PC-9 (cell line): ENCODE measurements at regions not wholly inside any gene's neighbourhood (a gene's known extent, or its start where the extent isn't known, plus 50 kb on each side); places are given as distances from the start of the nearest gene placed in this dataset.

Experiments used
- BruUV-seq: library from RNA; stranded (reverse); fragments of 400-500 nt; replicated peaks from 2 replicates; lab custom pipeline; 2021; lab: Mats Ljungman, UMichigan
- CTCF ChIA-PET: fragments of 300-600 bp; sonication (Branson Sonifier 250); formaldehyde crosslinking; loops from one replicate; lab custom pipeline; 2022; ENCODE audit warnings: antibody characterized with exemption; lab: Charles Lee
- POLR2A ChIA-PET: fragments of 300-600 bp; sonication (Branson Sonifier 250); formaldehyde crosslinking; loops from one replicate; lab custom pipeline; 2022; ENCODE audit warnings: antibody characterized with exemption; ENCODE audit not compliant: unreplicated experiment; lab: Charles Lee
- DNase-seq, 2 experiments: peaks; one replicate each; pipeline versions ENCODE4 v3.0.0 to v3.0.0-alpha.2; 2015 to 2022; ENCODE audit warnings: mixed read lengths in 1 of 2
- H2AFZ ChIP-seq: fragments of 200-600 bp; sonication (generic); 2 replicates; pipeline ENCODE4 v1.8.1; 2017; ENCODE audit warnings: antibody characterized with exemption
- H3F3A ChIP-seq: fragments of 200-600 bp; sonication (generic); 2 replicates; pipeline ENCODE4 v1.8.1; 2017; ENCODE audit warnings: antibody characterized with exemption, mild to moderate bottlenecking, low read depth; ENCODE audit not compliant: insufficient read depth
- H3K27ac ChIP-seq: fragments of 200-600 bp; sonication (generic); 2 replicates; pipeline ENCODE4 v1.6.1; 2016; ENCODE audit warnings: mixed run types
- H3K27me3 ChIP-seq: fragments of 200-600 bp; sonication (generic); 2 replicates; pipeline ENCODE4 v1.6.1; 2016; ENCODE audit warnings: low read depth, mixed run types; ENCODE audit not compliant: insufficient read depth
- H3K36me3 ChIP-seq: fragments of 200-600 bp; sonication (generic); 2 replicates; pipeline ENCODE4 v1.6.1; 2016; ENCODE audit warnings: low read depth, mixed run types
- H3K4me1 ChIP-seq: fragments of 200-600 bp; sonication (generic); replicated peaks from 2 replicates; pipeline ENCODE4 v1.6.1; 2016; ENCODE audit warnings: mixed run types; ENCODE audit not compliant: insufficient read depth
- H3K4me2 ChIP-seq: fragments of 200-600 bp; sonication (generic); 2 replicates; pipeline ENCODE4 v1.6.1; 2017; ENCODE audit warnings: mixed run types
- H3K4me3 ChIP-seq: fragments of 200-600 bp; sonication (generic); 2 replicates; pipeline ENCODE4 v1.6.1; 2016; ENCODE audit warnings: mixed run types
- H3K79me2 ChIP-seq: fragments of 200-600 bp; sonication (generic); 2 replicates; pipeline ENCODE4 v1.6.1; 2017; ENCODE audit warnings: low read depth, mixed run types
- H3K9me2 ChIP-seq: fragments of 200-600 bp; sonication (generic); 2 replicates; pipeline ENCODE4 v1.8.1; 2017; ENCODE audit warnings: mild to moderate bottlenecking; ENCODE audit not compliant: insufficient read depth
- H3K9me3 ChIP-seq: fragments of 200-600 bp; sonication (generic); 2 replicates; pipeline ENCODE4 v1.8.1; 2016; ENCODE audit warnings: low read depth; ENCODE audit not compliant: insufficient read depth
- H4K20me1 ChIP-seq: fragments of 200-600 bp; sonication (generic); 2 replicates; pipeline ENCODE4 v1.8.1; 2017; ENCODE audit not compliant: insufficient read depth
- EZH2 ChIP-seq: fragments of 200-600 bp; sonication (generic); IDR thresholded peaks from 2 replicates; pipeline ENCODE4 v1.8.0; 2017; ENCODE audit warnings: antibody characterized with exemption, low read depth
- intact Hi-C: fragments of 100-400 bp; cut with micrococcal nuclease; formaldehyde crosslinking; loops from one replicate; pipeline ENCODE4 v1.10.0; 2022; ENCODE audit not compliant: unreplicated experiment
- TF ChIP-seq, protein P1 (sequence below): fragments of 200-600 bp; sonication (generic); conservative IDR thresholded peaks from 2 replicates; pipeline ENCODE4 v1.6.1; 2017; ENCODE audit warnings: mixed run types, antibody characterized with exemption, mild to moderate bottlenecking, moderate library complexity

DNA sequence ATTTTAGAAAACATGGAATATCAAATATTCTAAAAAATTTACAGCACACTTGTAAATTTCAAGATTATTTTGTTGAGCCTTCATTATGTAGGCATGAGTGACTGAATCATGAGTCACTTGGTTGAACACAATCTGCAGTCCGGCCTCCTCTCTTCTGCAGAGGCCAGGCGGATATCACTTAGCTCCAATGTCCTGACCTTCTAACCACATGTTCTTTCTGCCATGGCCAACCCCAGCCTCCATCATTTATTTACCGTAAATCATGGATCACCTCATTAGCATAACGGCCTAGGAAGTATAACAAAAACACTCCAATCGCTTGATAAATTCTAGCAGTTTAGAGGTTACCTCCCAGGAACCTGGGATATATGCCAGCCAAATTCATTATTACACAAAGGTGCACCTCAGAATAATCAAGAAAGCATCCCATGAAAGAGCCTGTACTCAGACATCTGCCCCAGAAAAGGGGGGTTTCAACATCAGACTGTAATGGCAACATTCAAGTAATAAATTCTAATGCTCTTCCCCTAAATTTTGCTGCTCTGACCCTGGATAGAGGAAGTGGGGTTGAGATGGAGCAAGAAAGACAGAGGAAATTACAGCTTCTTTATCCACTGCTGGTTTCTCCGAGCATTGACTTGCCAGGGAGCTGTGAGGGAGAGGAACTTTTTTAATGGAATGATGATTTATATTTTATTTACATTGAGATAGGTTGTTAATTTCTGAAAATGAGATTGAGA lies 2153.6 kb upstream of the AGA start:
- Histone ChIP-seq H2AFZ (no peak overlapping the region), H3K36me3 (no peaks in the 10 kb centered on the region), H3K27ac (no peak overlapping the region), H4K20me1 (no peaks in the 10 kb centered on the region), H3K4me3 (no peak overlapping the region), H3K4me2 (no peak overlapping the region), H3K9me2 (no peaks in the 10 kb centered on the region), H3F3A (no peaks in the 10 kb centered on the region), H3K9me3 (no peaks in the 10 kb centered on the region), H3K27me3 (no peaks in the 10 kb centered on the region), H3K79me2 (no peaks in the 10 kb centered on the region), H3K4me1 (no peaks in the 10 kb centered on the region)
- intact Hi-C loops: no loop called here
- peak in 1 of 2 experiments; percentile 5 for DNase-seq
- TF ChIP-seq, protein P1, sequence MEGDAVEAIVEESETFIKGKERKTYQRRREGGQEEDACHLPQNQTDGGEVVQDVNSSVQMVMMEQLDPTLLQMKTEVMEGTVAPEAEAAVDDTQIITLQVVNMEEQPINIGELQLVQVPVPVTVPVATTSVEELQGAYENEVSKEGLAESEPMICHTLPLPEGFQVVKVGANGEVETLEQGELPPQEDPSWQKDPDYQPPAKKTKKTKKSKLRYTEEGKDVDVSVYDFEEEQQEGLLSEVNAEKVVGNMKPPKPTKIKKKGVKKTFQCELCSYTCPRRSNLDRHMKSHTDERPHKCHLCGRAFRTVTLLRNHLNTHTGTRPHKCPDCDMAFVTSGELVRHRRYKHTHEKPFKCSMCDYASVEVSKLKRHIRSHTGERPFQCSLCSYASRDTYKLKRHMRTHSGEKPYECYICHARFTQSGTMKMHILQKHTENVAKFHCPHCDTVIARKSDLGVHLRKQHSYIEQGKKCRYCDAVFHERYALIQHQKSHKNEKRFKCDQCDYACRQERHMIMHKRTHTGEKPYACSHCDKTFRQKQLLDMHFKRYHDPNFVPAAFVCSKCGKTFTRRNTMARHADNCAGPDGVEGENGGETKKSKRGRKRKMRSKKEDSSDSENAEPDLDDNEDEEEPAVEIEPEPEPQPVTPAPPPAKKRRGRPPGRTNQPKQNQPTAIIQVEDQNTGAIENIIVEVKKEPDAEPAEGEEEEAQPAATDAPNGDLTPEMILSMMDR: no peak
- TF ChIP-seq EZH2: no peak
- BruUV-seq: no TSS peak
- POLR2A ChIA-PET: no interaction called here
- CTCF ChIA-PET: no interaction called here

DNA sequence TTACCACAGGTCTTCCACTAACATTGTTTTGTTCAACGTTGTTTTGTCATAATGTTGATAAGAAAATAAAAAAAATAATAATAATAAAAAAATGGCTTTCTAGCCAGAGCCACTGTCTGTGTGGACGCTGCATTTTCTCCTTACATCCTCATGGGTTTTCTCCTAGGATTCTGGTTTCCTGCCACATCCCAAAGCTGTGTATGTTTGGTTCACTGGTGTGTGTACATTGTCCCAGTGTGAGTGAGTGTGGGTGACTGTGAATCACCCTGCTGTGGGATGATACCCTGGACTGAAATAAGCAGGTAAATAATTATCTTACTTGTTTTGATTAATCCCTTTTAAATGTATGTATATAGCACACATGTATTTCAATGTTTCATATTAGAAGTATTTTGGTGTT lies 2154.4 kb upstream of the AGA start:
- no peak overlapping the region for H3K4me2 ChIP-seq
- H3K27me3 ChIP-seq: no peaks in the 10 kb centered on the region
- H3K79me2 ChIP-seq: no peaks in the 10 kb centered on the region
- H3F3A ChIP-seq: no peaks in the 10 kb centered on the region
- TF ChIP-seq, protein P1: no peak
- H3K4me1 ChIP-seq: no peaks in the 10 kb centered on the region
- no peak overlapping the region for H3K27ac ChIP-seq
- no peaks in the 10 kb centered on the region for H3K9me3 ChIP-seq
- intact Hi-C loops: no loop called here
- ChIA-PET POLR2A (no interaction called here), CTCF (no interaction called here)
- DNase-seq: no peak
- H3K9me2 ChIP-seq: no peaks in the 10 kb centered on the region
- no peaks in the 10 kb centered on the region for H4K20me1 ChIP-seq
- H3K4me3 ChIP-seq: no peak overlapping the region
- H3K36me3 ChIP-seq: no peaks in the 10 kb centered on the region
- no peak overlapping the region for H2AFZ ChIP-seq
- BruUV-seq: no TSS peak

DNA sequence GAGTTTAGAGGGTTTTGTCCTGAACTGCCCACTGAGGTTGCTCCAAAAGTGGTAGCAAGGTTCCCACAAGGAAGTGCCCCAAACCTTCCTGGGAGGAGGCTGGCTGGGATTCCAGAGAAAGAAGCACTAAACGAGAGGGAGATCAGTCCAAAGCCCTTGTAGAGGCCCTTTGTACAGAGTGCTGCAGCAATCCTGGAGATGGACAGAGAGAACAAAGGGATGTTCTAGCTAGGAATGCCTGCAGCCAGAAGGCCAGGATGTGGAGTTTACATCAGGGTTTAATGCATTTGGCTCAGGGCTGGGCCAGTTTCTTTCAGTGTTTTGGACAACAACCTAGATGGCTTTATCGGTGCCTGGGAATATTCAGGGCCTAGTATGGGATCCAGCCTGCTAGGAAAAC lies 2155.1 kb upstream of the AGA start:
- no peak overlapping the region for H3K4me2 ChIP-seq

More for the DNA sequence above, 2155.1 kb upstream of the AGA start:
- ChIA-PET POLR2A (no interaction called here), CTCF (no interaction called here)
- intact Hi-C loops: no loop called here
- H3F3A ChIP-seq: no peaks in the 10 kb centered on the region
- no peaks in the 10 kb centered on the region for H3K4me1 ChIP-seq
- H3K36me3 ChIP-seq: no peaks in the 10 kb centered on the region
- H3K79me2 ChIP-seq: no peaks in the 10 kb centered on the region
- no peaks in the 10 kb centered on the region for H3K27me3 ChIP-seq
- no peak overlapping the region for H2AFZ ChIP-seq
- no TSS peak for BruUV-seq
- no peak for DNase-seq
- no peaks in the 10 kb centered on the region for H3K9me3 ChIP-seq
- TF ChIP-seq, protein P1: no peak
- no peak for TF ChIP-seq EZH2
- no peaks in the 10 kb centered on the region for H3K9me2 ChIP-seq
- H4K20me1 ChIP-seq: no peaks in the 10 kb centered on the region
- no peak overlapping the region for H3K27ac ChIP-seq
- H3K4me3 ChIP-seq: no peak overlapping the region
